WI38 (cell line): ENCODE measurements at regions not wholly inside any gene's neighbourhood (a gene's known extent, or its start where the extent isn't known, plus 50 kb on each side); places are given as distances from the start of the nearest gene placed in this dataset.
"Not testable (repeated sequence)": the region's sequence is repeated elsewhere in the genome, so short reads cannot be mapped to it uniquely, and the experiment has no call there.

Experiments used
- H3K4me3 ChIP-seq: 2 replicates; pipeline ENCODE4 v1.5.1; 2011; ENCODE audit warnings: low read depth, mild to moderate bottlenecking, control low read depth, low read length
- TF ChIP-seq, protein P1 (sequence below): IDR thresholded peaks from 2 replicates; pipeline ENCODE4 v1.5.1; 2012; ENCODE audit warnings: low read depth, mild to moderate bottlenecking, control low read depth, low read length

DNA sequence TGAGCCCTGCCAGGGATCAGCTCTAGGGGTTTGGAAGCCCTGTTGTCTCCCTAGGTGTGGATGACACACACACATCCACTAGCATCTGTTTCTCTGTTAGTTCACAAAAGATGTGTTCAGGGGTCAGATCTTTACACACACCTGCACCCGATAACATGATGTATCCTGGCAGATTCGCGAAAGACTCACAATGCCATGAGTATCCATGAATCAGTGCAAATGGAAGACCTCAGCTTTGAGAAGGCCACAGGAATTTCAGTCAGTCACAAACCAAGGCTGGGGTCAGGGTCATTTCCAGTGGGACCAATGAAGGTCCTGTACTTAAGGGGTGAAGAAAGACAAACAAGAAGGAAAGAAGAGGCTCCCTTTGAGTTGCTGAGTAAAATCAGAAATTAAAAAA is 898.2 kb downstream of the UQCRFS1 start:
- TF ChIP-seq, protein P1, sequence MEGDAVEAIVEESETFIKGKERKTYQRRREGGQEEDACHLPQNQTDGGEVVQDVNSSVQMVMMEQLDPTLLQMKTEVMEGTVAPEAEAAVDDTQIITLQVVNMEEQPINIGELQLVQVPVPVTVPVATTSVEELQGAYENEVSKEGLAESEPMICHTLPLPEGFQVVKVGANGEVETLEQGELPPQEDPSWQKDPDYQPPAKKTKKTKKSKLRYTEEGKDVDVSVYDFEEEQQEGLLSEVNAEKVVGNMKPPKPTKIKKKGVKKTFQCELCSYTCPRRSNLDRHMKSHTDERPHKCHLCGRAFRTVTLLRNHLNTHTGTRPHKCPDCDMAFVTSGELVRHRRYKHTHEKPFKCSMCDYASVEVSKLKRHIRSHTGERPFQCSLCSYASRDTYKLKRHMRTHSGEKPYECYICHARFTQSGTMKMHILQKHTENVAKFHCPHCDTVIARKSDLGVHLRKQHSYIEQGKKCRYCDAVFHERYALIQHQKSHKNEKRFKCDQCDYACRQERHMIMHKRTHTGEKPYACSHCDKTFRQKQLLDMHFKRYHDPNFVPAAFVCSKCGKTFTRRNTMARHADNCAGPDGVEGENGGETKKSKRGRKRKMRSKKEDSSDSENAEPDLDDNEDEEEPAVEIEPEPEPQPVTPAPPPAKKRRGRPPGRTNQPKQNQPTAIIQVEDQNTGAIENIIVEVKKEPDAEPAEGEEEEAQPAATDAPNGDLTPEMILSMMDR, result no peak
- no peak overlapping the region for H3K4me3 ChIP-seq

DNA sequence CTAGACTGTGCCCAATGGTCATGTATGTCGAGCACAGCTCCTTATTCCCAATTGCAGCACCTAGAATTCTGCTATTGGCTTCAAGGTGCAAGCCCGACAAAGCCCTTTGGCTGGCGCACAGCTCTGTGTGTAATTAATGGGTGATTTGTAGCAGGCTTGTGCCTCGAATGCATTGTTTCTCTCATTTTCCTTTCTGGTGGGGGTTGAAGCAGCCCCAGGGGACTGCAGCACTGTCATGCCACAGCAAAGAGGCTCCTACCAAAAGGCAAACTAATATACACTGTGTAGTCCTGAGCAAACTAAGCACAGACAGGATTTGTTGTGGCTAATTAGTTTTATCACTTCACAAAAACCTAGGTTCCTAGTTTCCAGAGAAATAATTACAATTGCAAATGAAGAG is 898.7 kb downstream of the UQCRFS1 start:
- TF ChIP-seq, protein P1, result no peak
- H3K4me3 ChIP-seq, result no peak overlapping the region

DNA sequence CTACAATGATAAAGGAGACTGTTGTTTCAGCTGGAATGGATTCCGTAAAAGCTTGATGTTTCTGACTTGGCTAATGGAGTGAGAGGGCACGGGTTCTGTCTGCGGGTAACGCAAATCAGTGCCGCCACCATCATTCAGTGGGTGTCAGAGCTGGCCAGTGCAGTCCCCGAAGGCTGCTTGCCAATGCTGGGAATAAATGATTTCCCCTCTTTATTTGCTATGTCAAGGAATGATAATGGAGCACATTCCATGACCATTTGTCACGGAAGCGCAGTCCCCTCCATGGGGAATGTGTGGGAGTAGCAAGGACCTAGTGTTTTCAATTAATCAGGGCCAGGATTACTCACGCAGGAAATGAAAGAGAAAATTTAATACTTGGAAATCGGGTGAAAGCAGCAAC is 899.3 kb downstream of the UQCRFS1 start:
- no peak overlapping the region for H3K4me3 ChIP-seq
- TF ChIP-seq, protein P1, result no peak

DNA sequence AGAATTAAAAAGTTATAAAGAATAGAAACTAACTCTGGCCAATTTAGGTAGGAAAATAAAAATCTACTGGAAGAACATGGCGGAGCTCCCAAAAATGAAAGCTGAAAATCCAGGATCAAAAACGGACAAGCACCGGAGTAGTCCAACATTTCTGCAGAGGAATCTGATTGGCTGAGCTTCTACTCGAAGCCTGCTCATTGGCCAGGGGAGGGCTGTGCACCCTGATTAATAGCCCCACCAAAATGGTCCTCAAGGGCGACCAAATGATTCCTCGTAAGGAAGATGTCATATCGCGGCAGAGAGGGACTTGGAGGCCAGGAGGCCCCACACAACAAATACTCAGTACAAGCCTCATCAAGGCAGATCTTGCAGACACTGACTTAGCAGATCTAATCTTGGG is 900.7 kb downstream of the UQCRFS1 start:
- TF ChIP-seq, protein P1, result no peak
- H3K4me3 ChIP-seq, result no peak overlapping the region

DNA sequence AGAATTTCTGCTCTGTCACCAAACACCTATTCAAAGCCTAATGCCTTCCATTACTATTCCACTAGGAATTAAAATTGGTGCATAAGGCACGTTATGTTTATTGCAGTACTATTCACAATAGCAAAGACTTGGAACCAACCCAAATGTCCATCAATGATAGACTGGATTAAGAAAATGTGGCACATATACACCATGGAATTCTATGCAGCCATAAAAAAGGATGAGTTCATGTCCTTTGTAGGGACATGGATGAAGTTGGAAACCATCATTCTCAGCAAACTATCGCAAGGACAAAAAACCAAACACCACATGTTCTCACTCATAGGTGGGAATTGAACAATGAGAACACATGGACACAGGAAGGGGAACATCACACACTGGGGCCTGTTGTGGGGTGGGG is 902.1 kb downstream of the UQCRFS1 start:
- not testable (repeated sequence) for H3K4me3 ChIP-seq

DNA sequence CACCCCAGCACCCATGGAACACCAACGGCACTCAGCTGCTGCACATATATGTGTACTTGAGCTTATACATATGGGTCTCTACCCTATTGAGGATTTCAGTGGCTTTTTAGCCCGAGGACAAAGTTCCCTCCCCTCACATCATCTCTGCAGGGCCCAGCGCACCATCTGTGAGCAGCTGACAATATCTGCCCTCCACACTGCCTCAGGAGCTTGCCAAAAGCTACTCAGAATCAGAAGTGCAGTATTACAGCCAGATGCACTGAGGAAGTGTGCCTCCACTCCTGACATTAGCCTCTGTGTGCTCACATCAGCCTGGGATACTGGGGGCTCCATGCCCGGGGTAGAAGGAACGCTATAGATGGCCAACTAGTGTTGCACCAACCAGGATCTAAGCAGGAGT is 903.9 kb downstream of the UQCRFS1 start:
- no peak overlapping the region for H3K4me3 ChIP-seq
- TF ChIP-seq, protein P1, result no peak

DNA sequence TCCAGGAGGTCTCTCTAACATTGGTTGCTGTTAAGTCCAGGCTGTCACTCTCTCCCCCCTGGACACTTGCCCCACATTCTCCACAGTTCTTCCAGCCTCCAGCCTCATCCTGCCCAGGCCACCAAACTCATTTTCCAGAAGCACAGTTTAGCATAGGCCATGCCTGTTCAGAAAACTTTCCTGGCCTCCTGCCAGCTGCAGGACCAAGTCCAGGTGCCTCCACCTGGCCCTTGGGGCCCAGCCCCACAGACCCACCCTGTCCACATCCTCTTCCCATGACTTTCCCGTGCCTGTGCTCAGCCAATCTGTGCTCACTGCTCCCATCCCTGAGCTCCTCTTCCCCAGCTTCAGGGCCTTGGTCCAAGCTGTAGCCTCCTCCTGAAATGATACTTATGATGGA is 905.0 kb downstream of the UQCRFS1 start:
- TF ChIP-seq, protein P1, result no peak
- H3K4me3 ChIP-seq, result no peak overlapping the region

DNA sequence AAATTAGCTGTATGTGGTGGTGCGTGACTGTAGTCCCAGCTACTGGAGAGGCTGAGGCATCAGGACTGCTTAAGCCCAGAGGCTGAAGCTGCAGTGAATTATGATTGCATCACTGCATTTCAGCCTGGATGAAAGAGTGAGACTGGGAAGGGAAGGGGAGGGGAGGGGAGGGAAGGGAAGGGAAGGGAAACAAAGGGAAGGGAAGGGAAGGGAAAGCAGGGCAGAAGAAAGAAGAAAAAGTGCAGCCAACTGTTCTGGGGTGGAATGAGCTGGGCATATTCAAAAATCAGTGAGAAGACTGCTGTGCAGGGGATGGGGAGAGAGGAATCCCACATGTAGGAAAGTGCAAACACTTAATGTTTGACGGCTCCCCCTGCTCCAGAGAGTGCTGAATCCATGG is 905.5 kb downstream of the UQCRFS1 start:
- TF ChIP-seq, protein P1, result no peak
- no peak overlapping the region for H3K4me3 ChIP-seq
